Neutrophil (primary cell): ENCODE measurements at regions not wholly inside any gene's neighbourhood (a gene's known extent, or its start where the extent isn't known, plus 50 kb on each side); places are given as distances from the start of the nearest gene placed in this dataset.

ENCODE experiments used
- H3K27ac ChIP-seq: fragments of 200-600 bp; sonication (generic); 2 replicates; pipeline ENCODE4 v1.5.1; 2016; ENCODE audit warnings: mild to moderate bottlenecking, moderate library complexity
- H3K27me3 ChIP-seq: fragments of 200-600 bp; sonication (generic); 2 replicates; pipeline ENCODE4 v1.6.0; 2016; ENCODE audit warnings: mild to moderate bottlenecking
- H3K36me3 ChIP-seq: fragments of 200-600 bp; sonication (generic); 2 replicates; pipeline ENCODE4 v1.5.1; 2017
- H3K4me1 ChIP-seq, 2 experiments: fragments of 200-600 bp in 1 of 2; sonication (generic) in 1 of 2; 1 replicate in 1 of 2; 2 replicates in 1 of 2; pipeline versions ENCODE4 v1.5.1 to v1.6.1; 2013 to 2016; ENCODE audit warnings: low read depth in 1 of 2, low read length in 1 of 2, mild to moderate bottlenecking in 1 of 2, moderate library complexity in 1 of 2; ENCODE audit not compliant: control insufficient read depth in 1 of 2, insufficient read depth in 1 of 2
- H3K4me3 ChIP-seq, 2 experiments: fragments of 200-600 bp in 1 of 2; sonication (generic) in 1 of 2; 1 replicate in 1 of 2; 2 replicates in 1 of 2; pipeline ENCODE4 v1.5.1; 2013 to 2016; ENCODE audit warnings: low read depth in 1 of 2, low read length in 1 of 2, mild to moderate bottlenecking in 1 of 2, moderate library complexity in 1 of 2
- H3K9me3 ChIP-seq: fragments of 200-600 bp; sonication (generic); 2 replicates; pipeline ENCODE4 v1.5.1; 2016
- TF ChIP-seq, protein P1 (sequence below): fragments of 200-600 bp; sonication (generic); IDR thresholded peaks from 2 replicates; pipeline ENCODE4 v1.5.1; 2016; ENCODE audit warnings: antibody characterized with exemption

DNA sequence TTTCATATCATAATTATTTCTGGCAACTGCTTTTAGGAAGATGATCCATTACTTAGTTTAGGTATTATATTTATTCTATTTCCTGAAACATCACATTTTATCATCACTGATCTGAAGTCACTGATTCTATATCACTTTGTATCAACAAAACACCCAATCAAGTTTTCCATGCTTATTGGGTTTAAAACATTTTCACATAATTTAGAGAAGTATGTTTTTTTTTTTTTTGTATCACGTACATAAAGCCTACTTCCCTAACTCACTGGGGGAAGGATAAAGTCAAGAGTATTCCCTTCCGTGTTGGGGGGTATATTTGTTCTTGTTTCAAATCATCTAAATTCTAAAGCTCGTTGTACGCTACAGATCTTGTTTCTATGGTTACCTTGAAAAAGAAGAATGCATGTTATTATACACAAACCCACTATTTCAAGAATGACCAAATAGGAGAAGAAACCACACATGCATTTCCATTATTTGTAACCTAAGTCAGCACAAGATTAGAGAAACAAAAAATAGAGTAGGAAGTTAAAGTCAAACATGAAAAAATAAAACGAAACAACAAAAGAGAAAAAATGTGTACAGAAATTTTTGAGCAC is 637.2 kb upstream of the MIR17HG start:
- no peaks in the 10 kb centered on the region for H3K9me3 ChIP-seq
- no peaks in the 10 kb centered on the region for H3K36me3 ChIP-seq
- H3K27ac ChIP-seq = no peak overlapping the region
- H3K27me3 ChIP-seq = no peaks in the 10 kb centered on the region
- H3K4me3 ChIP-seq = no peak overlapping the region
- TF ChIP-seq, protein P1, sequence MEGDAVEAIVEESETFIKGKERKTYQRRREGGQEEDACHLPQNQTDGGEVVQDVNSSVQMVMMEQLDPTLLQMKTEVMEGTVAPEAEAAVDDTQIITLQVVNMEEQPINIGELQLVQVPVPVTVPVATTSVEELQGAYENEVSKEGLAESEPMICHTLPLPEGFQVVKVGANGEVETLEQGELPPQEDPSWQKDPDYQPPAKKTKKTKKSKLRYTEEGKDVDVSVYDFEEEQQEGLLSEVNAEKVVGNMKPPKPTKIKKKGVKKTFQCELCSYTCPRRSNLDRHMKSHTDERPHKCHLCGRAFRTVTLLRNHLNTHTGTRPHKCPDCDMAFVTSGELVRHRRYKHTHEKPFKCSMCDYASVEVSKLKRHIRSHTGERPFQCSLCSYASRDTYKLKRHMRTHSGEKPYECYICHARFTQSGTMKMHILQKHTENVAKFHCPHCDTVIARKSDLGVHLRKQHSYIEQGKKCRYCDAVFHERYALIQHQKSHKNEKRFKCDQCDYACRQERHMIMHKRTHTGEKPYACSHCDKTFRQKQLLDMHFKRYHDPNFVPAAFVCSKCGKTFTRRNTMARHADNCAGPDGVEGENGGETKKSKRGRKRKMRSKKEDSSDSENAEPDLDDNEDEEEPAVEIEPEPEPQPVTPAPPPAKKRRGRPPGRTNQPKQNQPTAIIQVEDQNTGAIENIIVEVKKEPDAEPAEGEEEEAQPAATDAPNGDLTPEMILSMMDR = no peak
- no peaks in the 10 kb centered on the region for H3K4me1 ChIP-seq

GRCh38 chr13:90713441-90714133 is 633.9 kb upstream of the MIR17HG start:
- no peak overlapping the region for H3K27ac ChIP-seq
- no peaks in the 10 kb centered on the region for H3K36me3 ChIP-seq
- no peak overlapping the region for H3K4me3 ChIP-seq
- no peaks in the 10 kb centered on the region for H3K9me3 ChIP-seq
- H3K4me1 ChIP-seq = no peaks in the 10 kb centered on the region
- TF ChIP-seq, protein P1 = no peak
- no peaks in the 10 kb centered on the region for H3K27me3 ChIP-seq

DNA sequence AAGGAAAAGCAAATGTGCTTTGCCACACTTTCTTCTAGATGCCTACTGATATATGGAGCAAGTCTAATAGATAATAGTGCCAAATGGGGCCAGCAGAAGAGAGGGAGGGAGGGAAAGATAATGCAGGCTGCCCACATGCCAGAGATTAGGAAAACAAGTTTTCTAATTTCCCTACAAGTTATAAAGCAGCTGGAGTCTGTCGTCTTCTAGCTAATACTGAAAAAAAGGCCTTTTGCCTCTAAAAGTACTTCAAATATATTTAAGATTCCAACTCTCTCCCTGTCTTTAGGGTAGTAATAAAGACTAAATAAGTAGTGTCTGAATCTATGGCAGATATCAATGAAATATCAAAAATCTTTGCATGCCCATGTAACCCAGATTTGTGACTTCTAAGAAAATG is 632.0 kb upstream of the MIR17HG start:
- TF ChIP-seq, protein P1 = no peak
- H3K4me1 ChIP-seq = no peaks in the 10 kb centered on the region
- H3K36me3 ChIP-seq = no peaks in the 10 kb centered on the region
- no peak overlapping the region for H3K4me3 ChIP-seq
- H3K9me3 ChIP-seq = no peaks in the 10 kb centered on the region
- H3K27me3 ChIP-seq = no peaks in the 10 kb centered on the region
- H3K27ac ChIP-seq = no peak overlapping the region

GRCh38 chr13:90717451-90717936 is 630.0 kb upstream of the MIR17HG start:
- TF ChIP-seq, protein P1 = no peak
- H3K36me3 ChIP-seq = no peaks in the 10 kb centered on the region

DNA sequence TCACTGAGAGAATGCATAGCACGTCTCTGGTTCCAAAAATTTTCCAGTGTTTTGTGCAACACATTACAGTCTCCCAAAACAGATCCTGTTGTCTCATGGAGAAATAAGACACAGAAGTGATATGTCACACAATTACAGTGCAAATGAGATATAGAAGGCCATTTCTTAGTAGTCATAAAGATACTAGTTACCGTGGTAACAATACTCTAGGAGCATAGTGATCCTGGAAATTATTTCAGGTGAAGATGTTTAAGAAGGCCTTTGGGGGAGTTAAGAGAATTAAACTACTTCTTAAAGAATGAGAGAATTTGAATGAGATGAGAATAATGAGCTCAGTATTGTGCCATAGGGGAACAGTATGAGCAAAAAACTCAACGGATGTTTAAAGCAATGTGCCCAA is 628.0 kb upstream of the MIR17HG start:
- Histone ChIP-seq H3K4me3 (no peak overlapping the region), H3K27ac (no peak overlapping the region), H3K4me1 (no peaks in the 10 kb centered on the region), H3K36me3 (no peaks in the 10 kb centered on the region), H3K27me3 (no peaks in the 10 kb centered on the region), H3K9me3 (no peaks in the 10 kb centered on the region)
- TF ChIP-seq, protein P1 = no peak

More at GRCh38 chr13:90717451-90717936, 630.0 kb upstream of the MIR17HG start:
- Histone ChIP-seq H3K27me3 (no peaks in the 10 kb centered on the region), H3K27ac (no peak overlapping the region), H3K4me1 (no peaks in the 10 kb centered on the region), H3K4me3 (no peak overlapping the region), H3K9me3 (no peaks in the 10 kb centered on the region)
